SK-N-DZ (cell line): ENCODE measurements at regions not wholly inside any gene's neighbourhood (a gene's known extent, or its start where the extent isn't known, plus 50 kb on each side); places are given as distances from the start of the nearest gene placed in this dataset.

Source experiments
- DNase-seq: peaks from one replicate; pipeline ENCODE4 v3.0.0-alpha.2; 2015; ENCODE audit warnings: low spot score

GRCh38 chr11:33646629-33647028 is 54.0 kb downstream of the C11orf91 start:
- no peak for DNase-seq

GRCh38 chr11:33646168-33646567 is 54.5 kb downstream of the C11orf91 start:
- no peak for DNase-seq

GRCh38 chr11:33645686-33646085 is 54.9 kb downstream of the C11orf91 start:
- no peak for DNase-seq

- no peak for DNase-seq
These were observed 57.3 kb downstream of the C11orf91 start for GRCh38 chr11:33643167-33643824.

- no peak for DNase-seq
These were observed 58.0 kb downstream of the C11orf91 start for GRCh38 chr11:33642461-33643166.

GRCh38 chr11:33640730-33641371 is 59.8 kb downstream of the C11orf91 start:
- no peak for DNase-seq

- DNase-seq, result no peak
These were observed 62.0 kb downstream of the C11orf91 start for GRCh38 chr11:33638608-33639007.

- DNase-seq, result no peak
These were observed 64.5 kb downstream of the C11orf91 start for GRCh38 chr11:33636104-33636503.

GRCh38 chr11:33635161-33635560 is 65.5 kb downstream of the C11orf91 start:
- DNase-seq, result no peak

- no peak for DNase-seq
These were observed 66.3 kb downstream of the C11orf91 start for GRCh38 chr11:33634291-33634834.

GRCh38 chr11:33633251-33634003 is 67.2 kb downstream of the C11orf91 start:
- no peak for DNase-seq

GRCh38 chr11:33631749-33632091 is 68.9 kb downstream of the C11orf91 start:
- no peak for DNase-seq

GRCh38 chr11:33630936-33631748 is 69.5 kb downstream of the C11orf91 start:
- no peak for DNase-seq

- no peak for DNase-seq
These were observed 76.5 kb downstream of the C11orf91 start for GRCh38 chr11:33624083-33624482.

- DNase-seq, result no peak
These were observed 77.8 kb downstream of the C11orf91 start for GRCh38 chr11:33622806-33623205.

- no peak for DNase-seq
These were observed 78.4 kb downstream of the C11orf91 start for GRCh38 chr11:33622186-33622585.

- DNase-seq, result no peak
These were observed 80.0 kb downstream of the C11orf91 start for GRCh38 chr11:33620423-33621171.

- no peak for DNase-seq
These were observed 81.7 kb downstream of the C11orf91 start for GRCh38 chr11:33618956-33619355.

GRCh38 chr11:33618351-33618710 is 82.3 kb downstream of the C11orf91 start:
- no peak for DNase-seq

- no peak for DNase-seq
These were observed 82.8 kb downstream of the C11orf91 start for GRCh38 chr11:33617672-33618350.
